GM19238 (cell line): ENCODE measurements at regions not wholly inside any gene's neighbourhood (a gene's known extent, or its start where the extent isn't known, plus 50 kb on each side); places are given as distances from the start of the nearest gene placed in this dataset.
"Not testable (repeated sequence)": the region's sequence is repeated elsewhere in the genome, so short reads cannot be mapped to it uniquely, and the experiment has no call there.

ENCODE experiments used
- DNase-seq: peaks from one replicate; pipeline ENCODE4 v3.0.0; 2011; ENCODE audit warnings: low spot score; ENCODE audit not compliant: insufficient read length

GRCh38 chr6:37078814-37079213 is 73.4 kb downstream of the FGD2 start:
- no peak for DNase-seq

GRCh38 chr6:37081042-37081607 is 75.7 kb downstream of the FGD2 start:
- DNase-seq, result no peak

GRCh38 chr6:37082390-37083130 is 77.1 kb downstream of the FGD2 start:
- DNase-seq, result no peak

DNA sequence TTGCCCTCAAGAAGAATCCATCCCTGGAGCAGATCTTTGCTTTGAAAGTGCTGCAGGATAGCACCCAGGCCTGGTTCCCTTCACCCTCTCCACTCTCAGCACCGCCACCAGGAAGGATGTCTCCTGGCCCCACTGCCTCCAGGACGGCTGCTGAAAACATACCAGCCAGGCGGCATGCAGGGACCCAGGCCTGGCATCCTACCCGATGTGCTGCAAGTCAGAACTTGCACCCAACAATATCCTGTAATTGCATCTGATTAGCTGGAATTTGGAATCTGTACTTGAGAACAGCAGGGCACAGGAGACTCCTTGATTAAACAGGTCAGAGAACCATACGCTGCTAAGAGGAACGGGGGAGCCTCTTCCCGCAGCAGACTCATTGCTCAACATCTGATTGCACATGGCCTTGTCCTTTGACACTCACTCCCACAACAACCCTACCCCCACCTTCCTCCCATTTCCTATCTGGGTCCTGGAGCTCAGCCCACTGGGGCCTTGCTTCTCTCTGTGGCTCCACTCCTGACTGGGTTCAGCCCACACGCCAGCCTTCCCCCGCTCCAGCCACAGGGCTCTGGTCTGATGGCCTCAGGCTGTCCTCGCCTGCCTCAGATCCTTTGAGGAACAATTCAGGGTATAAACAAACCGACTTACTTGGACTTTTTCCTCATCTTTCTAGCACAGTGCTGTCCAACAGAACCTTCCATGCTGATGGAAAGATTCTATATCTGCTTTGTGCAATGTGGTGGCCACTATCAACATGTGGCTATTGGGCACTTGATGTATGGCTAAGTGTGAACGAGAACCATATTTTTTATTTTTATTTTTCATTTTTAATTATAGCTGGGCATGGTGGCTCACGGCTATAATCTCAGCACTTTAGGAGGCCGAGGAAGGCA is 78.0 kb downstream of the FGD2 start:
- no peak for DNase-seq

DNA sequence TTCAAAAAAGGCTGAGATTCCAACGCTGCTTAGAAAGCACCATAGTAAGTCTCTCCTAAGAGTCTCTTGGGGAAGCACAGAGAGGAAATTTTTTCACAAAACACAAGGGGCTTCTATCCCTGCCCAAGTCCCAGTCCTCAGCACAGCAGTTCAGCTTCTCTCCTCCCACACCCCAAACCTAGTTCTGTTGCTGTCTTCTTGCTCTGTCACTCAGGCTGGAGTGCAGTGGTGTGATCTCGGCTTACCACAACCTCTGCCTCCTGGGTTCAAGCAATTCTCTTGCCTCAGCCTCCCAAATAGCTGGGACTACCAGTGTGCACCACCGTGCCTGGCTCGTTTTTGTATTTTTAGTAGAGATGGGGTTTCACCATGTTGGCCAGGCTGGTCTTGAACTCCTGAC is 79.2 kb downstream of the FGD2 start:
- DNase-seq, result not testable (repeated sequence)

GRCh38 chr6:37085198-37085597 is 79.7 kb downstream of the FGD2 start:
- DNase-seq, result no peak

DNA sequence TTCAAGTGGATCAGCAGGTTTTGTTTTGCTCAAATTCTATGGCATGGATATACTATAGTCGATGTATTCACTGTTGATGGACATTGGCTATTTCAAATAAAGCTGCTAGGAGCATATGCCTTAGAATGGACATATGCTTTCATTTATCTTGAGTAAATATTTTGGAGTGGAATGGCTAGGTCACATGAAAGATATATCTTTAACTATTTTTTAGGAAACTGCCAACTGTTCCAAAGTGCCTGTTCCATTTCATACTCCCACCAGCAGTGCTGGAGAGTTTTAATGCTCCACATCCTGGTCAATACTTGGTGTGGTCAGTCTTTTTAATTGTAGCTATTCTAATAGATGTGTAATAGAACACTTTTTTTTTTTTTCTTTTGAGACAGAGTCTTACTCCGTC is 81.1 kb upstream of the PIM1 start:
- no peak for DNase-seq

- no peak for DNase-seq
Observed at GRCh38 chr6:37089783-37090182, 80.2 kb upstream of the PIM1 start.

GRCh38 chr6:37091104-37091503 is 78.8 kb upstream of the PIM1 start:
- not testable (repeated sequence) for DNase-seq

DNA sequence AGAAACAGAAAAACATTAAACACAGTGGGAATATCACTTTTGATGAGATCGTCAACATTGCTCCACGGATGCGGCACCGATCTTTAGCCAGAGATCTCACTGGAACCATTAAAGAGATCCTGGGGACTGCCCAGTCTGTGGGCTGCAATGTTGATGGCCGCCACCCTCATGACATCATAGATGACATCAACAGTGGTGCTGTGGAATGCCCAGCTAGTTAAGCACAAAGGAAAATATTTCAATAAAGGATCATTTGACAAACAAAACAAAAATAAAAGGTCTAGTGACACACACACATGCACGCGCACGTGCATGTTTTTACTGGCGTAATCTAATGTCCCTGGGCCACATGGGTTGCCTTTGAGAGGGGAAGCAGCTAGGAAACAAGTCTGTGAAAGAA is 78.4 kb upstream of the PIM1 start:
- not testable (repeated sequence) for DNase-seq

GRCh38 chr6:37092923-37093727 is 76.8 kb upstream of the PIM1 start:
- no peak for DNase-seq

DNA sequence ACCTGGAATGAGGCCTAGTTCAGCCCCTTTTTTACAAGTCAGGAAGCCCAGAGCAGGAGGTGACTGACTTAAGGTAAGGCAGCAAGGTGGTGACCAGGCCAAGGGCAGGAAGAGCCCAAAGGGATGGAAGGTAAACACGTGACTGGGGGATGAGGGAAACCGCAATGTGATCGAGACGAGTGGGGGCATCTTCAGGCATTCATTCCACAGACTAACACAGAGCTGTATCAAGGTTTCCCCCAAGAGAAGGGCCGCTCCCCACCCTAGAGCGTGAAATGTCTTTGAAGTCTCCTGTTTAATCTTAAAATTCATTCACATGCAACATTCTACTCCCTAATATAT is 76.3 kb upstream of the PIM1 start:
- DNase-seq, result no peak

DNA sequence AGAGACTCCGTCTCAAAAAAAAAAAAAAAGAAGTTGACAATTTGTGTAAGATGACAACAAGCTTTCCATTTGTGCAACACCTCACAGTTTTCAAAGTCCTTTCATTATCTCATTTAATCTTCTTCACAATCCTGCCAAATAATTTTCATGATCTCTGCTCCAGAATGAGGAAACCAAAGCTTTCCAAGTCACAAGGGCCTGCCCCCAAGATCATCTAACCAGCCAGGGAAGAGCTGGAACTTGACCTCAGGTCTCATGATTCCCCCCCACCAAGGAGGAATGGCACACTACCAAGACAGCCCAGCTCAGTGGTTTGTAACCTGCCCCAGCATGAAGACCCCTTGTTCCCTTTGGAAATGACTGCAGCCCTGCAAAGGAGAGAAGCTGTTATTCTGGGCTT is 74.0 kb upstream of the PIM1 start:
- DNase-seq, result no peak

- DNase-seq, result no peak
Observed at GRCh38 chr6:37097335-37097734, 72.6 kb upstream of the PIM1 start.

DNA sequence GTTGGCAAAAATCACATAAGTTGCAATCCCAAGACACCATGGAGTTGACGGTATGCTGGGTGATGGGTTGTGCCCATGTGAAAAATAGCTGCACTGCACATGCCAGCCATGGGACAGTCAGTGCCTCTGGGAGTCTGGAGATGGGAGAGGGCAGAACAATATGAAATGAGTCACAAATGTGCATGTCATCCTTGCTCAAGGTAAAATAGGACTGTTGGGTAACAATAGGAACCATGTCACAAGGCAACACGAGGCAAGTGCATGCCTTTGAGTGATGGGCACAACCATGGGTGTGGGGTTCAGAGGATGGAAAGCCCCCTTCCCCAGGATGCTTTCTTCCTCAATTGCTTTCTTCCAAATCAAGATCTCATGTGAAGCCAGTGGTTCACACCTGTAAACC is 70.5 kb upstream of the PIM1 start:
- no peak for DNase-seq

- no peak for DNase-seq
Observed at GRCh38 chr6:37100745-37101144, 69.2 kb upstream of the PIM1 start.

GRCh38 chr6:37101991-37102298 is 68.0 kb upstream of the PIM1 start:
- DNase-seq, result no peak

DNA sequence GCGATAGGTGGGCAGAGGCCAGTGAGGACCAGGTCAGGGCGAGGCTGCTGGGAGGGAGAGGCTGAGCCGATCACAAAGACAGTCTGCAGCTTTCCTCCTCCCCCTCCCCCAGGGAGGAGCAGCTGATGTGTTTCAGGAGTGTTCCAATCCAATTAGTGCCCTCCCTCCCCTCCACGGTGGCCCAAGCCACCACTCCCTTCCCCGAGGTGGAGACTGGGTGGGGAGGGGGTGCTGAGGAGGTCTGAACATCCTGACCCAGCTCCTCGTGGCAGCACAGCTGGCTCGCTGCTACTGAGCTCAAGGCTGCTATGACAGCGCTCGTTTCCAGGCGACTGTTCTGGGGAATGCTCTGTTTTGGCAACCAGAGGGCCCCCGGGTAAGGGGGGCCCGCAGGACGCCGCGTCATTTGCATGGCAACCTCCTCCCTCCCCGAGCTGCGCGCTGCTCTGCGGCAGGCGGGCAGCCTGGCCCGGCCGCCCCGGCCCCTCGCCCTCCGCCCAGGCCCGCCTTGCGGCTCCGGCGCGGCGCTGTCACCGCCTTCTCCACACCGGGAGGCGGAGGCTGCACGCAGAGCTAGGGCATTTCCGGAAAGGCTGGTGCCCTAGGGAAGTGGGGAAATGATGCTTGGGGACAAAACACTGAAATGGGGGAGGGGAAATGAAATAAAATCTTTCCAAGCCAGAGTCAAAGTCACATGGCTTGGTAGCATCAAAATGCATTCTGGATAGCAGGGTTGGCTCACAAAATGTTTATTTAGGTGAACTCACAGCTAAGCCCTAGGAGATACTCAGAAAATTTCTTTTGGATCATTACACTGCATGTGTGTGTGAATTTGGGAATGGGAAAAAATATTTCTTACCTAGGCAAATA is 67.4 kb upstream of the PIM1 start:
- DNase-seq, result peak; percentile 68

DNA sequence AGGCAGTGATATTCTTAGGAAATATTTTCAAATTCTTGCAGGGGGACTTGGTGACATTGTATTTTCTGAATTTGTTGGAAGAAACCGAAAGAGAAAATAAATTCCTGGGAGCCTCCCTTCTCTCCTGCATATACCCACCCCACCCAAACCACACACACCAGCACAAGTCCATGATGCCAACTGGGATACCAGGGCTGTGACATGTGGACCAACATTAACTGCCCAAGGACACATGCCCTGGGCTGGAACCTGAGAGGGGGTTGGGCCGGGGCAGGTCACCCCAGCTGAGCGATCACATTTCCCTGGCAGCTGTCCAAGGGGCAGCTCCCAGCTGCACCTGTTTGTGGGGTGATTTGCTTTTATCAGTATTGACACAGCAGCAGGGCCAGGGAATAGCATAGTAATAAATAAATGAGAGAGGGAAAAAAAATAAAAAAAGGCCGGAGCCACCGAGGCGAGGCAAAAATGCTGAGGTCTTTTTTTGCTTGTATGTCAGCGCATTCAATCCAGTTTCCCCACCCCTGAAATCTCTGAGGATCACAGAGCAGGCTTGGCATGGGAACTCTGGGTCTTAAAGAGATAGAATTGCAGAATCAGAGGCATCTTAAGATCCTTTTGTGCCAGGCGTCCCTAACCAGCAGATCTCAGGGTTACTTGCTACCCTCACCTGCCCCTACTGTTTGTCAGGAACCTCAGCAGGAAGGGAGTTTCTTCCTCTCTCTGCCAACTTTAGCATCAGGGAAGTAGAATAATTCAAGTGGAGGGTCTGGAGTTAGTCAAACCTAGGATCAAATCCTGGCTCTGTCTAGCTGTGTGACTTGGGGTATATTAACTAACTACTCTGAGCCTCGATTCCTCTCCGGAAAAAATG is 66.5 kb upstream of the PIM1 start:
- no peak for DNase-seq

DNA sequence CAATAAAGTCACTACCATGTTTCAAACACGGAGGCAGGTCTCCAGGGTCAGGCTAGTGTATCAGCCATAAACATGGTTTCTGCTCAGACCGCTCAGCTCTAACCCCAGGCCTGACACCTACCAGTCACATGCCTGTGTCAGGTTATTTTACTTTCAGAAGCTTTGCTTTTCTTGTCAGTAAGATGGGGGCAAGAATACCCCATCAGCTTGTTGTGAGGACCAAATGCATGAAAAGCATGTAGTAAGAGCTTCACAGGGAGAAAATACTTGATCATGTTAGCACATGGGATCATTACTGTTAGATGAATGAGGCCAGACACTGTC is 65.2 kb upstream of the PIM1 start:
- no peak for DNase-seq
